HUES48 (cell line): ENCODE measurements at regions not wholly inside any gene's neighbourhood (a gene's known extent, or its start where the extent isn't known, plus 50 kb on each side); places are given as distances from the start of the nearest gene placed in this dataset.
"Not testable (repeated sequence)": the region's sequence is repeated elsewhere in the genome, so short reads cannot be mapped to it uniquely, and the experiment has no call there.

Experiments used
- H3K27ac ChIP-seq: one replicate; pipeline ENCODE4 v1.7.0; 2013; ENCODE audit warnings: low read depth, low read length, inconsistent platforms
- H3K27me3 ChIP-seq: 2 replicates; pipeline ENCODE4 v1.6.1; 2013; ENCODE audit warnings: mild to moderate bottlenecking, low read length; ENCODE audit not compliant: control insufficient read depth, insufficient read depth
- H3K36me3 ChIP-seq: 2 replicates; pipeline ENCODE4 v1.6.1; 2013; ENCODE audit warnings: low read length; ENCODE audit not compliant: control insufficient read depth, insufficient read depth
- H3K4me1 ChIP-seq: 2 replicates; pipeline ENCODE4 v1.6.1; 2013; ENCODE audit warnings: mild to moderate bottlenecking, low read length; ENCODE audit not compliant: control insufficient read depth, insufficient read depth
- H3K4me3 ChIP-seq: 2 replicates; pipeline ENCODE4 v1.5.1; 2013; ENCODE audit warnings: mild to moderate bottlenecking, low read depth, low read length
- H3K9ac ChIP-seq: 2 replicates; pipeline ENCODE4 v1.6.1; 2013; ENCODE audit warnings: mild to moderate bottlenecking, low read depth, low read length, moderate library complexity
- H3K9me3 ChIP-seq: 2 replicates; pipeline ENCODE4 v1.6.1; 2013; ENCODE audit warnings: low read length; ENCODE audit not compliant: control insufficient read depth, insufficient read depth

DNA sequence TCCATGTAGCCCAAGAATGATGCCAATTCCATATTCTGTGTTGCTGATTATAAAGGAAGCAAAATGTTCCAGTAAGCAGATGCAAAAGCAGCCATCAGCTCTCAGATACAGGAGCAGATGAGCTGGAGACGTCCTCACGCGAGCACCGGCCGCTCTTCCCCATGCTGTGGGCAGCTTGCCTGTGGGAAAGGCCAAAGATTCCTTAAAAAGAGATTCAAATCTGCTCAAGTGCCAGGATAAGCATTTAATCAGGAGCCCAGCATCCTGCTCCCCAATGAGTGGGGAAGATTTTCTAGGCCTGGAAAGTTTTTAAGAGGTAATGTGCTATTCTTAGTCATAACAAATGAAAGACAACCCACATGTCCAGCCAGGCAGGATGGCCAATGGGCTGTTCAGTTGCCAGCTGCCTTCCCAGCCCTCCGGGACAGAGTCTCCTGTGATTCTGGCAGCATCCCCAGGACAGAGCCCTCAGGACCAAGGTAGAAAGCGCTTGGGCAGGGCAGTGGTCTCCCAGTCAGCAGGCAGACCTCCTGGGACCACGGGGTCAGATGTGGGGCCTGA lies 108.2 kb upstream of the TMPRSS2 start:
- Histone ChIP-seq H3K36me3 (no peaks in the 10 kb centered on the region), H3K27ac (no peak overlapping the region), H3K27me3 (peaks cover 3% of the 10 kb centered on the region; the same call in 1 of the 2 replicates), H3K4me3 (no peak overlapping the region), H3K4me1 (peaks cover 12% of the 10 kb centered on the region), H3K9ac (no peak overlapping the region), H3K9me3 (no peaks in the 10 kb centered on the region)

DNA sequence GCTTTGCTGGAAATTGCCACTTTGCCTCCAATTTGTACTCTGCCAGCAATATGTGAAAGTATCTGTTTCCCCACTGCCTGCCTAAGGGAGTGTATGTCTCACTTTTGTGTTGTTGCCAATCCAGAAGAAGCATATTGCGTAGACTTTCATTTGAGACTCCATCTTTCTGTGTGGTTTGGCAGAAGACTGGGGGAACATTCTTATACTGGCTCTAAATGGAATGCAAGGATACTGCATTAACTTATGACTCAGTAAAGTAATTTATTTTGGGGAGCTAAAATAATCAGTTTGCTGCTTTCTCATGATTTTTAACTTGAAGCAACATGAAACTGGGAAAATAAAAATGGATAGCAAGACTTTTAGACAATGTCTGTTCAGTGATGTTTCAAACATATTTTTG lies 107.7 kb upstream of the TMPRSS2 start:
- Histone ChIP-seq H3K4me3 (no peak overlapping the region), H3K36me3 (no peaks in the 10 kb centered on the region), H3K9ac (no peak overlapping the region), H3K27me3 (peaks cover 3% of the 10 kb centered on the region; the same call in 1 of the 2 replicates), H3K9me3 (no peaks in the 10 kb centered on the region), H3K4me1 (peaks cover 12% of the 10 kb centered on the region), H3K27ac (no peak overlapping the region)

DNA sequence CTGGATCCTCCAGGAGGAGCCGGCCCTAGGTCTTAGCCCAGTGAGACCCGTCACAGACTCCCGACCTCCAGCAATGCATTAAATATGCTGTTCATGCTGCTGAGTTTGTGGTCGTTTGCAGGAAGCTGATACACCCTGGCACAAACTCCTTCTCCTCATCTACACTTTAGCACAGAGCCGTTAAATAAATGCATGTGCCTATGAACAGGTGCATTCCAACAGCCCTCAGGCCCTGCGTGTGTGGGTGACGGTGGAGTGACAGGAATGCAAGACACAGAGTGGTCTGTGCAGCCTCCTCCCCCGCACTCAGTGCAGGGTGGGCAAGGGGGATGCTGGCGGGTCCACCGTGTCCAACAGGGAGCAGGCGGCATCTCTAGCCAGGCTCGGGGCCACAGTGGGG lies 106.6 kb upstream of the TMPRSS2 start:
- H3K36me3 ChIP-seq, result no peaks in the 10 kb centered on the region
- H3K27ac ChIP-seq, result no peak overlapping the region
- H3K4me1 ChIP-seq, result peaks cover 12% of the 10 kb centered on the region
- no peak overlapping the region for H3K4me3 ChIP-seq
- peaks cover 3% of the 10 kb centered on the region; the same call in 1 of the 2 replicates for H3K27me3 ChIP-seq
- no peak overlapping the region for H3K9ac ChIP-seq
- H3K9me3 ChIP-seq, result no peaks in the 10 kb centered on the region

DNA sequence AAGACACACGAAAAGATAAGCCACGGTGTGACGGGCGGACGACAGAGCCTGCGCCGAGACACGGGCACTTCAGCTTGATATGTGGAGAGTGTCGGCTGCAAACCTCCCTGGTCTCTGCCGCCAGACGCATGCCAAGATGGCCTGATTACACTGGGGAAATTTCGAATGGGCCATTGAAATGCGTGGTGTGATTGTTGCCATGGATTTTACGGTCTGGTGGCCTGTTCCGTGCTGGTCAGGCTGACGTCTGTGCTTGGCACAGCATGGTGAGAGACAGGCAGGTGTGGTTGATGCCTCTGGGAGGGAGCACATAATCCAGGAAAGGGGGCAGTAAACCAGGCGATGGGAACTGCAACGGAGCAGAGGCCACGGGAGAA lies 105.6 kb upstream of the TMPRSS2 start:
- Histone ChIP-seq H3K27me3 (peaks cover 3% of the 10 kb centered on the region; the same call in 1 of the 2 replicates), H3K36me3 (no peaks in the 10 kb centered on the region), H3K9me3 (no peaks in the 10 kb centered on the region), H3K9ac (no peak overlapping the region), H3K4me1 (peaks cover 12% of the 10 kb centered on the region), H3K4me3 (no peak overlapping the region), H3K27ac (no peak overlapping the region)

DNA sequence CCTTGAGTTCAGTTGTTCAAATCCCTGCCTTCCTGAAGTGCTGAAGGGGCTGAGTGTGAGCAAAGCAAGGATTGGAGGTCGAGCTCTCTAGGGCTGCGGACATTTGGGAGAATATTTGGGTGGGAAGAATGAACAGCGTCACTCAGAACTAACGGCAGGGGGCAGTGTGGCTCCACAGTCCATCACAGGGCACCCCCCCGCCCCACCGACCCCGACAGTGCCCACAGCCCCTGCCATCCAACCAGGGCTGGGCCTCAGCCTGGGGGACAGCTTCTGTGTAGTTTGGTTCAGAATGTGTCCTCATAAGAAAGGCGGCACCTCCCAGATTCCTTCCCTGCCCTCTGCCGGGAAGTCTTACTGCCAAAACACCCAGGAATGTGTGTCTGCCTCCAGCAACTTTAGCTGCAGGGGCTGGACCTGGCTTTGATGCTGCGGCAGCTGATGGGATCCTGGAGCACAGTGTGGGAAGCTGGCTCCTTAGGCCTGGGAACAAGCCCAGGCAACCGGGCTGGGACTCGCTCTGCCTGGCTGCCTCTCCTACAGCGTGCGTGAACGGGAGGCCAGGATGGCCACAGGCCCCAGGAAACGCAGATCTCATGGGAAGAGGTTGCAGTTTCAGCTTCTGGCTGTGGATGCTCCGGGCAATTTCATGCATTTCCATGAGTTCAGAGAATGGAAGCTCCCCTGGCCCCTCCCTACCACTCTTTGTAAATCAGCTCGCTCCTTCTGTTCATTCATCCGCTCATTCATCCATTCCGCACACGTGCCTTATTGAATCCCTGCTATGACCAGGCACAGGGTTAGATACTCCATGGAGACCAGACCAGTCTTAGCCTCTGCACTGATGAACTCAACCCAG lies 104.9 kb upstream of the TMPRSS2 start:
- Histone ChIP-seq H3K27me3 (peaks cover 3% of the 10 kb centered on the region; the same call in 1 of the 2 replicates), H3K4me3 (peak overlapping the region; percentile 7; the same call in 1 of the 2 replicates), H3K9me3 (no peaks in the 10 kb centered on the region), H3K36me3 (no peaks in the 10 kb centered on the region), H3K27ac (peak overlapping the region; percentile 28), H3K4me1 (peaks cover 12% of the 10 kb centered on the region), H3K9ac (no peak overlapping the region)

DNA sequence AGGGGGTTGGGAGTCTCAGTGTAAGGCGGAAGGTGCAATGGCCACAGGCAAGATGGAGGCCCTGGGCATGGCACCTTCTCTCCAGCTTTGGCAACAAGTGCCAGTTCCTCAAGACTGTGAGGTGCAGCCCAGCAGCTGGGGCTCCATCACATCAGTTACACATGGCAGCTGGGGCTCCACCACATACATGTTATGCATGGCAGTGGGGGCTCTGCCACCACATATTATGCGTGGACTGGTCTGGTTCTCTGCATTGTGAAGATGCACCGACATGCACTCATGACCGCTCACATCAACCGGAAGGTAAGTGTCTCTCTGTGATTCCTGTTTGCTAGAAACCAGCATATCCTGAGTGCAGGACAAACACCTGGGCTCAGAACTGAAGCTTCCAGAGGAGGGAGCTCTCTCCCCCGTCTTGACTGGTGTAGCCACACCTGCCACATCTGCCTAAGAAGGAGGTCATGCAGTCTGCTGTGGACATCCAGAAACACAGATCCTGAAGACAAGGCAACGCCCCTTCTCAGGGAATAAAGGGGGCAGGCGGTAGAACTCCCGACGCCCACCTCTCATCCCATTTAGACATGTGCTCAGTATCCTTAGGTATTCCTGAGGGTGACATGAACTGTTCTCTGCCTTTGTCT lies 104.1 kb upstream of the TMPRSS2 start:
- Histone ChIP-seq H3K9me3 (no peaks in the 10 kb centered on the region), H3K9ac (no peak overlapping the region), H3K4me1 (peaks cover 12% of the 10 kb centered on the region), H3K27me3 (peaks cover 3% of the 10 kb centered on the region; the same call in 1 of the 2 replicates), H3K27ac (peak overlapping the region; percentile 28), H3K36me3 (no peaks in the 10 kb centered on the region), H3K4me3 (peak overlapping the region; percentile 7; the same call in 1 of the 2 replicates)

DNA sequence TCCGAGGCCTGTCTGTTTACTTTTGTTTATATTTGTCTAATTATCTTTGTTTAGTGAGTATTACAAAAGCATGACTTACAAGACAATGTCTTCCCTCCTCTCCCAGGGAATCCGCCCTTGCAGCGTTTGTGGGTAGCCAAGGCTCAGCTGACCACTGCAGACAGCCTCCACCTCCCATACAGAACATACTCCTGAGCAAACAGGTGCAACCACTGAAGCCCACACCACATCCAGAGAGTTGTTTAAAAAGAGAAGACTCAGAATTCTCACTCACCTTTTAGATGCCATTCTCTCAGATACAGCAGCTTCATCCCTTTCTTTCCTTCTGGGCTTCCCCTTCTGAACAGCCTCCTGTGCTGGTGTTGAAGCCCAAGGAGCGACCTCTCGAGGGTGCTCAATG lies 103.5 kb upstream of the TMPRSS2 start:
- Histone ChIP-seq H3K27ac (no peak overlapping the region), H3K4me3 (no peak overlapping the region), H3K36me3 (no peaks in the 10 kb centered on the region), H3K27me3 (peaks cover 3% of the 10 kb centered on the region; the same call in 1 of the 2 replicates), H3K4me1 (peaks cover 12% of the 10 kb centered on the region), H3K9me3 (no peaks in the 10 kb centered on the region), H3K9ac (no peak overlapping the region)

DNA sequence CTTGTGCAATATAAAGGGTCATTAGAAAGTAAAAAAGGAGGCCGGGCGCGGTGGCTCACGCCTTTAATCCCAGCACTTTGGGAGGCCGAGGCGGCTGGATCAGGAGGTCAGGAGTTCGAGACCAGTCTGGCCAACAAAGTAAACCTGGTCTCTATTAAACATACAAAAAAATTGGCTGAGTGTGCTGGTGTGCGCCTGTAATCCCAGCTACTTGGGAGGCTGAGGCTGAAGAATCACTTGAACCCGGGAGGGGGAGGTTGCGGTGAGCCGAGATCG lies 102.8 kb upstream of the TMPRSS2 start:
- not testable (repeated sequence) for H3K9me3 ChIP-seq, H3K9ac ChIP-seq, H3K27me3 ChIP-seq, H3K27ac ChIP-seq, H3K4me3 ChIP-seq, H3K36me3 ChIP-seq
- H3K4me1 ChIP-seq, result peaks cover 12% of the 10 kb centered on the region

DNA sequence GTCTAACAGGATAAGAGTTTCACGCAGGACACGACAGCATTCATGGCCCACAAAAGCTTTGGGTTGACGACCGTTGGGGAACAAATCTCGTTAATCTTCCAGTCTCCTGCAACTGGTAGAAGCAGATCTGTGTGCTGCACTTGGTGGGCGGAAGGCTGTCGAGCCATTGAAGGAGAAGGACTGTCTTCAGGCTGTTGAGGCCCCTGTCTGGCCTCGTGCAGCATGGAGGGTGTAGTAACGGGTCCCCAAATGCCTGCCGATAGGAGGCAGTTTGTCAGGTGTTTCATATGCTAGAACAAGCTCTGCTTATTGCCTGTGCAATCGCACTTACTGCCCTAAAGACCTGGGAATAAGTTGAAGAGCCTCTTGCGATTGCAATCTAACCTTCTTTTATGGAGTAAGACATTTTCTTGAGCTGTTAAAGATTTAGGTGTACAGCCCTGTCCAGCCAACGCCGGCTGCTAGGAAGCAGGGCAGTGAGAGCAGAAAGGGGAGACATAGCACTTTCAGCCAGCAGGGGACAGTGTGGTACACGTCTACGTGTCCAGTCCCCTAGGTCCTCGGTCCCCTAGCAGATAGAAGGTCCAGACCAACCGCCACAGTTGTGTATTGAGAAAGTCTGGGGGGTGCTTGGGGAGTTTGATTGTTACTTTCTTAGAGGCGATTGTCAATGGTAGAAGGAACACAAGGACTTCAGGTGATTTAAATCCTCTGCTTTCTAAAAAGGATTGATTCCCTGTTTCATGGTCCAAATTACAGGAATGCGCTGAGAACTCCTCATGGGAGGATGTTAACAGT lies 102.3 kb upstream of the TMPRSS2 start:
- H3K27ac ChIP-seq, result no peak overlapping the region
- H3K9ac ChIP-seq, result no peak overlapping the region

DNA sequence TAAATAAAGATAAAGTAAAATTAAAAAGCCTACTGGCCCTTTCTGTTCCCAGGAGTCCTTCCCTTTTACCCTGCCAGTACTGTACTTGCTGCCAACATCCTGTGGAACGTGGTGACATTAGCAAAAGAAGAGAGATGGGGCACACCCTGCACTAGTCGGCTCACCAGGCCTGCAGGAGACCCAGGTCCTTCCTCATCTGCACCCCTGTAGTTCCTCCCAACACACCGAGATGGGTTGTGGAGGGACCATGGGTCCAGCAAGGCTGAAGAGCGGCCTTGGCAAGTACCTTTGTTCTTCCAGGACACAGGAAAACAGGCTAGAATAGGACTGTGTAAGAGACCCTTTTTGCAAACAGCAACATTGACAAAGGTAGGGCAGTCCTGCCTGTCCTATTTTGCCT lies 98.7 kb upstream of the TMPRSS2 start:
- Histone ChIP-seq H3K27me3 (no peaks in the 10 kb centered on the region), H3K36me3 (no peaks in the 10 kb centered on the region), H3K4me1 (peaks cover 4% of the 10 kb centered on the region; the same call in 1 of the 2 replicates), H3K9ac (no peak overlapping the region), H3K4me3 (no peak overlapping the region), H3K27ac (no peak overlapping the region), H3K9me3 (no peaks in the 10 kb centered on the region)

More for the DNA sequence above, 102.3 kb upstream of the TMPRSS2 start:
- peaks cover 3% of the 10 kb centered on the region; the same call in 1 of the 2 replicates for H3K27me3 ChIP-seq
- no peak overlapping the region for H3K4me3 ChIP-seq
- peaks cover 16% of the 10 kb centered on the region for H3K4me1 ChIP-seq
- H3K9me3 ChIP-seq, result no peaks in the 10 kb centered on the region
- no peaks in the 10 kb centered on the region for H3K36me3 ChIP-seq
